Caki2 (cell line): ENCODE measurements at regions not wholly inside any gene's neighbourhood (a gene's known extent, or its start where the extent isn't known, plus 50 kb on each side); places are given as distances from the start of the nearest gene placed in this dataset.

ENCODE experiments used
- DNase-seq: peaks from one replicate; pipeline ENCODE4 v3.0.0-alpha.2; 2015; ENCODE audit warnings: low read depth
- in situ Hi-C: cut with HindIII; loops from 2 replicates; pipeline ENCODE4 v1.10.0; 2016; ENCODE audit warnings: low sequenced_read_pairs, low pct_unique_long_range_greater_than_20kb, mixed read lengths

GRCh38 chr14:94717808-94718207 is 52.1 kb downstream of the GSC start:
- in situ Hi-C loops: no loop called here
- no peak for DNase-seq

GRCh38 chr14:94716976-94717375 is 52.9 kb downstream of the GSC start:
- in situ Hi-C loops: no loop called here
- no peak for DNase-seq

GRCh38 chr14:94713115-94713514 is 56.8 kb downstream of the GSC start:
- in situ Hi-C loops: no loop called here
- DNase-seq: no peak

- DNase-seq: no peak
- in situ Hi-C loops: no loop called here
These were observed 59.2 kb downstream of the GSC start for GRCh38 chr14:94710731-94711130.

GRCh38 chr14:94707494-94707893 is 62.4 kb downstream of the GSC start:
- no peak for DNase-seq
- in situ Hi-C loops: no loop called here

- in situ Hi-C loops: no loop called here
- DNase-seq: no peak
These were observed 63.8 kb downstream of the GSC start for GRCh38 chr14:94706133-94706532.

GRCh38 chr14:94702629-94703028 is 67.3 kb downstream of the GSC start:
- in situ Hi-C loops: no loop called here
- DNase-seq: no peak

GRCh38 chr14:94701861-94702370 is 68.0 kb downstream of the GSC start:
- no peak for DNase-seq

GRCh38 chr14:94700336-94700735 is 69.6 kb downstream of the GSC start:
- DNase-seq: no peak
- in situ Hi-C loops: no loop called here

More at GRCh38 chr14:94701861-94702370, 68.0 kb downstream of the GSC start:
- in situ Hi-C loops: no loop called here

- in situ Hi-C loops: no loop called here
- no peak for DNase-seq
These were observed 70.1 kb downstream of the GSC start for GRCh38 chr14:94699831-94700230.

GRCh38 chr14:94697773-94698556 is 71.9 kb downstream of the GSC start:
- in situ Hi-C loops: no loop called here
- DNase-seq: no peak

GRCh38 chr14:94696518-94696917 is 73.4 kb downstream of the GSC start:
- in situ Hi-C loops: no loop called here
- no peak for DNase-seq

GRCh38 chr14:94695231-94695630 is 74.7 kb downstream of the GSC start:
- no peak for DNase-seq
- in situ Hi-C loops: no loop called here

- no peak for DNase-seq
- in situ Hi-C loops: no loop called here
These were observed 78.3 kb downstream of the GSC start for GRCh38 chr14:94691660-94692034.

- no peak for DNase-seq
- in situ Hi-C loops: no loop called here
These were observed 78.8 kb downstream of the GSC start for GRCh38 chr14:94690896-94691659.

GRCh38 chr14:94690486-94690885 is 78.3 kb downstream of the SERPINA3 start:
- in situ Hi-C loops: no loop called here

GRCh38 chr14:94689985-94690400 is 77.8 kb downstream of the SERPINA3 start:
- in situ Hi-C loops: no loop called here
- DNase-seq: no peak

More at GRCh38 chr14:94690486-94690885, 78.3 kb downstream of the SERPINA3 start:
- no peak for DNase-seq

GRCh38 chr14:94689218-94689984 is 77.2 kb downstream of the SERPINA3 start:
- peak; percentile 39 for DNase-seq

More at GRCh38 chr14:94689218-94689984, 77.2 kb downstream of the SERPINA3 start:
- in situ Hi-C loops: no loop called here
